CD4-positive, CD25-positive, alpha-beta regulatory T cell (primary cell): ENCODE measurements at regions not wholly inside any gene's neighbourhood (a gene's known extent, or its start where the extent isn't known, plus 50 kb on each side); places are given as distances from the start of the nearest gene placed in this dataset.

ENCODE experiments used
- ATAC-seq, 2 donors: fragments of 150-1000 bp; cut with Tn5 transposase; one replicate each; pipeline ENCODE4 v1.10.0; 2021; ENCODE audit warnings: low read depth in 2 of 2, moderate number of reproducible peaks in 2 of 2, moderate library complexity in 1 of 2
- DNase-seq, 3 donors: peaks; one replicate each; pipeline versions ENCODE4 v3.0.0 to v3.0.0-alpha.2; 2012 to 2022; ENCODE audit warnings: mixed read lengths in 1 of 3
- H3K27ac ChIP-seq: one replicate; pipeline ENCODE4 v1.7.0; 2013; ENCODE audit warnings: mild to moderate bottlenecking, low read length; ENCODE audit not compliant: insufficient read depth, poor library complexity, severe bottlenecking
- H3K27me3 ChIP-seq: one replicate; pipeline ENCODE4 v1.7.0; 2013; ENCODE audit warnings: low read length; ENCODE audit not compliant: control insufficient read depth, insufficient read depth
- H3K36me3 ChIP-seq: one replicate; pipeline ENCODE4 v1.7.0; 2013; ENCODE audit warnings: mild to moderate bottlenecking, low read length, moderate library complexity; ENCODE audit not compliant: control insufficient read depth, insufficient read depth
- H3K4me1 ChIP-seq: 2 replicates; pipeline ENCODE4 v1.7.0; 2013; ENCODE audit warnings: mild to moderate bottlenecking, low read length; ENCODE audit not compliant: insufficient read depth, control insufficient read depth, poor library complexity, severe bottlenecking
- H3K4me3 ChIP-seq: one replicate; pipeline ENCODE4 v1.7.0; 2013; ENCODE audit warnings: low read depth, mild to moderate bottlenecking, low read length, moderate library complexity
- H3K9me3 ChIP-seq, 2 experiments: 1 replicate in 1 of 2; 2 replicates in 1 of 2; pipeline ENCODE4 v1.7.0; 2013; ENCODE audit warnings: low read length in 2 of 2, mild to moderate bottlenecking in 1 of 2, moderate library complexity in 1 of 2; ENCODE audit not compliant: control insufficient read depth in 2 of 2
- H3K27ac Mint-ChIP-seq, 3 donors: one replicate each; pipeline ENCODE4 v1.8.0; 2020 to 2022; ENCODE audit warnings: mild to moderate bottlenecking in 3 of 3, mixed read lengths in 3 of 3, moderate library complexity in 2 of 3
- H3K27me3 Mint-ChIP-seq: one replicate; pipeline ENCODE4 v1.8.0; 2022; ENCODE audit warnings: mild to moderate bottlenecking, mixed read lengths
- H3K36me3 Mint-ChIP-seq: one replicate; pipeline ENCODE4 v1.8.0; 2020; ENCODE audit warnings: mixed read lengths
- H3K4me1 Mint-ChIP-seq, 4 donors: one replicate each; pipeline ENCODE4 v1.8.0; 2020 to 2022; ENCODE audit warnings: mixed read lengths in 4 of 4, mild to moderate bottlenecking in 1 of 4
- H3K4me3 Mint-ChIP-seq, 4 donors: one replicate each; pipeline ENCODE4 v1.8.0; 2020 to 2022; ENCODE audit warnings: mild to moderate bottlenecking in 4 of 4, mixed read lengths in 4 of 4, moderate library complexity in 3 of 4
- H3K9me3 Mint-ChIP-seq, 7 donors: one replicate each; pipeline ENCODE4 v1.8.0; 2020 to 2022; ENCODE audit warnings: mixed read lengths in 7 of 7, mild to moderate bottlenecking in 3 of 7, moderate library complexity in 2 of 7

DNA sequence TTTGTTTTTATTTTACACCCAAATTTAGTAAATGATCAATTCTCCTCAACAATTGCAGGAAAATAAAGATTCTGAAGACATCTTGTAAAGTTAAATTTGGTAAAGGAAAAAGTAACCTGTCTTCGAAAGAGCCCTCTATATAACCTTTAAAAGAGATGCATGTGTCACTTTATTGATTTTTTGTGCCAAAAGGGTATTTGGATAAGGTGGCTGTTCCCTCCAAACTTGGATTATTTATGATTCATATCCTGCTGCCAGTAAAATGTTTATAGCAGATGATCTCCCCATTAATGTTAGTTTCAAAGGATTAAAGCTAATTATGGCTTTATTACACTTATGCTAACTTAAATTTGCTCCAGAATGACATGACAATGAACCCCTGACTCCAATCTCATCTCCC, 98.8 kb downstream of the DUSP6 start:
- H3K27ac ChIP-seq: no peak overlapping the region
- Mint-ChIP-seq H3K27me3 (peaks cover 8% of the 10 kb centered on the region), H3K36me3 (no peaks in the 10 kb centered on the region)

DNA sequence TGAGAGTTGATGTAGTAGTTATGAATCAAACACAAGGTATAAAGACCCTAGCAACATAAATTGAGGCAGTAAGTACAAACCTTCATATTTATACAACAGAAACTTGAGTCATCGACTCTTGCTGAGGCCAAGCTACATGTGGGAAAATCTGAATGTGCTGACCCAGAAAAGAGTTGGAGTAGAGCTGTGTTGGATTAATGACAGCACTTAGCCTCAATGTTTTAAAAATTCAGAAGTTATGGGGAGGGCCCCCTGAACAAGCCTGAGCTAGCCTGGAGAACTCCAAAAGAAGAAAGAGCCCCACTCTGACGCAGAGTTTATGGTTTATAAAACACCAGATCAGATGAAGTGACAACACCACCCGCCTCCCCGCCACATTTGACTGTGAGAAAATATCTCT, 100.0 kb downstream of the DUSP6 start:
- Histone ChIP-seq H3K27me3 (no peaks in the 10 kb centered on the region), H3K9me3 (no peaks in the 10 kb centered on the region), H3K36me3 (no peaks in the 10 kb centered on the region), H3K27ac (no peak overlapping the region), H3K4me1 (no peaks in the 10 kb centered on the region), H3K4me3 (no peak overlapping the region)
- no peak for ATAC-seq
- Mint-ChIP-seq H3K4me3 (no peak overlapping the region), H3K4me1 (peaks cover 7 to 14% (median 10%) of the 10 kb centered on the region in 4 donors), H3K9me3 (peaks cover 0 to 3% (median 0%) of the 10 kb centered on the region in 7 donors), H3K36me3 (no peaks in the 10 kb centered on the region), H3K27ac (no peak overlapping the region), H3K27me3 (peaks cover 8% of the 10 kb centered on the region)
- no peak for DNase-seq

More for the DNA sequence above, 98.8 kb downstream of the DUSP6 start:
- no peak overlapping the region for H3K4me3 Mint-ChIP-seq
- ATAC-seq (no peak), DNase-seq (no peak)
- Histone ChIP-seq H3K27me3 (no peaks in the 10 kb centered on the region), H3K36me3 (no peaks in the 10 kb centered on the region), H3K9me3 (no peaks in the 10 kb centered on the region), H3K4me3 (no peak overlapping the region), H3K4me1 (no peaks in the 10 kb centered on the region)
- no peak overlapping the region for H3K27ac Mint-ChIP-seq
- peaks cover 0 to 7% (median 0%) of the 10 kb centered on the region in 7 donors for H3K9me3 Mint-ChIP-seq
- peaks cover 7 to 15% (median 10%) of the 10 kb centered on the region in 4 donors for H3K4me1 Mint-ChIP-seq

DNA sequence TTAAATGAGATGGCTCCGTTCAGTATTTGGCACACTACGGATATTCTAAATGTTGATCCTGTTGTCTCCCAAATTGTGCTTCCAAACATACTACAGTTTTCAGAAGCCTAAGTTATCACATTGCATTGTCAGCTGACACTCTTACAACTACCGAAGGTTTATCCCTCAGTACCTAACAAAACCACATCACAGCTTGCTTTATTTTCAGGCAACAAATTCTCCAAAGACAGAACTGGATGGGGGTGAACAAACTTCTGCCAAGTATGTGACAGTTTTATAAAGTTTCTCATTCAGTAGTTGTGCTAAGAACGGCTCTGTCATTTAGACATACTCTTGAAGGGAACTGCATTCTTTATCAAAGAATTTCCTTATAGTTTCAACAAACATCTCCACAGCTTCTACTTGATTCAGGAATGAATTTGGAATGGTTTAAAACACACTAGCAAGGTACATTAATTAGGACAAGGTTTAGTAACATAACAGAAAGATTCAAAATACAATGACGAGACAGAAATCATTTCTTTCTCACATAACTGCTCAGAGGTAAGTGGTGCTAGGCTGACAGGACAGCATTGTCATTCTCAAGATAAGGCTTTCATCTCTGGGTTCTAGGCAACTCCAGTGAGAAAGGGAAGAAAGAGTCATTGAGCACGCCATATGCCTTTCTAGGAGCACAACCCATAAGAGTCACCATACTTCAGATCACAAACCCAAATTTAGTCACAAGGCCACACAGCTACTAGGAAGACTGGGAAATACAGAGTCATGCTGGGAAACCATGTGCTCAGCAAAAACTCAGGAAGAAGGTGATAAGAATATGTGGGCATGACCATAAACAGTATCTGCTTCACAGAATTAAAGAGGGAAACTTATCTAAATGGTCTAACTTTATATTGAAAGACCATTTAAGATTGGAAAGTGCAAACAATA, 100.7 kb downstream of the DUSP6 start:
- no peaks in the 10 kb centered on the region for H3K9me3 ChIP-seq
- peak overlapping the region in 1 of 3 donors; percentile 16 for H3K27ac Mint-ChIP-seq
- no peak for DNase-seq
- H3K36me3 Mint-ChIP-seq: no peaks in the 10 kb centered on the region
- no peak overlapping the region for H3K27ac ChIP-seq
- H3K4me3 ChIP-seq: no peak overlapping the region
- H3K4me3 Mint-ChIP-seq: no peak overlapping the region
- ATAC-seq: no peak
- no peaks in the 10 kb centered on the region for H3K36me3 ChIP-seq
- no peaks in the 10 kb centered on the region for H3K4me1 ChIP-seq
- H3K9me3 Mint-ChIP-seq: peaks cover 0 to 3% (median 0%) of the 10 kb centered on the region in 7 donors
- peaks cover 8% of the 10 kb centered on the region for H3K27me3 Mint-ChIP-seq
- H3K4me1 Mint-ChIP-seq: peaks cover 7 to 13% (median 10%) of the 10 kb centered on the region in 4 donors
- H3K27me3 ChIP-seq: no peaks in the 10 kb centered on the region

DNA sequence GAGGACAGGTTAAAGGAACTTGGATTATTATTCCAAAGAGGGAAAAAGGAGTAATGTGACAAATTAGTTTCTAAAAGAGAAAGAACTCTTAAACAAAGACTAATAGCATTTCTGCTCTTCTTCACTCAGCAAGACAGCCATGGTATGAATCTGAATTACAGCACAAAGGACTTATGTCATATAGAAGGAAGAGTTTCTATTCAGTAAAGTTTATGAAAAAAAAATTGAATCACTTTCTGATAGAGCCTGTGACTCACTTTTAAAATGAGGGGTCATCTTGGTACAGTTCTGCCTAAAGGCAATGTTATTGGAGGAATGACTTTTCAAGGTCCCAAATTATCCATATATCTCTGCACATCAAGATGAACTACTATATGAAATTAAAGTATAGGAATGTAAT, 101.7 kb downstream of the DUSP6 start:
- Mint-ChIP-seq H3K27me3 (peaks cover 8% of the 10 kb centered on the region), H3K4me1 (peaks cover 7 to 19% (median 10%) of the 10 kb centered on the region in 4 donors), H3K27ac (no peak overlapping the region), H3K36me3 (no peaks in the 10 kb centered on the region), H3K9me3 (peaks cover 0 to 3% (median 0%) of the 10 kb centered on the region in 7 donors), H3K4me3 (no peak overlapping the region)
- DNase-seq: no peak
- ATAC-seq: no peak
- no peaks in the 10 kb centered on the region for H3K4me1 ChIP-seq
- no peaks in the 10 kb centered on the region for H3K36me3 ChIP-seq
- no peaks in the 10 kb centered on the region for H3K27me3 ChIP-seq
- H3K27ac ChIP-seq: no peak overlapping the region
- no peaks in the 10 kb centered on the region for H3K9me3 ChIP-seq
- no peak overlapping the region for H3K4me3 ChIP-seq

DNA sequence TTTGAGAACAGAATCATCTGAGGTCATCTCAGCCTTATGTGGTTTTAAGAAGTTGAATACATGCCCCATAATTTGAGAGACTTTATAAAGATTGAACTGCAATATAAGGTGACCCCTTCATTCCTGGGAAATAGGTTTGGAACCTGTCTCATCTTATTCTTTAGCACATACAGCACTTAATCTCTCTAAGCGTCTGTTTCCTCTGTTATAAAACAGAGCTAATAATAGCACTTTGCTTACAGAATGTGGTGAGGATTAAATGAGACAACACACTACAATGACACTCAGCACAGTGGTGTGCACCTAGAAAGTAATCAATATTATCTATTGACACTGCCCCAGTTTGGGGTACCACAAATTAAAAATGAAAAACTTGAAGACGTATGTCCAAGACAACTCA, 102.1 kb downstream of the DUSP6 start:
- no peak overlapping the region for H3K4me3 ChIP-seq
- no peak for DNase-seq
- H3K4me1 ChIP-seq: peaks cover 2% of the 10 kb centered on the region
- Mint-ChIP-seq H3K27ac (no peak overlapping the region), H3K27me3 (peaks cover 8% of the 10 kb centered on the region), H3K4me1 (peaks cover 7 to 23% (median 14%) of the 10 kb centered on the region in 4 donors), H3K36me3 (no peaks in the 10 kb centered on the region), H3K9me3 (peaks cover 0 to 3% (median 0%) of the 10 kb centered on the region in 7 donors), H3K4me3 (no peak overlapping the region)
- no peaks in the 10 kb centered on the region for H3K36me3 ChIP-seq
- no peak overlapping the region for H3K27ac ChIP-seq
- H3K27me3 ChIP-seq: no peaks in the 10 kb centered on the region
- H3K9me3 ChIP-seq: no peaks in the 10 kb centered on the region
- no peak for ATAC-seq

DNA sequence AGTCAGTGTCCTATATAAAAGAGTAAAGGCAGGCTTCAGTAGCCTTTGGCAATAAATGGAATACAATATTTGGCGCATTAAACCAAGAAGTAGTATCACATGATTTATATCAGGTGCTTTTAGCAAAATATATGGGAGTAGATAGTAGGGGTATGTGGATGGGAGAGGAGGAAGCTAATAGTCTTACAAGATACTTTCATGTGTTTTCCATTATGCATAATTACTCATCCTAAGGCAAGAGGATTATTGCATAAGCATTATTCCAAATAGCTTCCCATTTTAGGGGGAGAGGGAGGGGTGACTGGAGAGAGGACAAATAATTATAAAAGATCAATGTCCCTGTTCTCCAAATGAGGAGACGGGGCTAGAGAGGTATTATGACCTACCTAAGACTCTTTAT, 104.3 kb downstream of the DUSP6 start:
- Mint-ChIP-seq H3K27ac (no peak overlapping the region), H3K4me1 (peaks cover 26 to 43% (median 32%) of the 10 kb centered on the region in 4 donors), H3K9me3 (peaks cover 0 to 7% (median 0%) of the 10 kb centered on the region in 7 donors), H3K4me3 (no peak overlapping the region), H3K36me3 (no peaks in the 10 kb centered on the region), H3K27me3 (peaks cover 8% of the 10 kb centered on the region)
- Histone ChIP-seq H3K27ac (no peak overlapping the region), H3K4me3 (no peak overlapping the region), H3K36me3 (no peaks in the 10 kb centered on the region), H3K9me3 (no peaks in the 10 kb centered on the region), H3K27me3 (no peaks in the 10 kb centered on the region), H3K4me1 (peaks cover 24% of the 10 kb centered on the region)
- ATAC-seq (no peak), DNase-seq (no peak)

DNA sequence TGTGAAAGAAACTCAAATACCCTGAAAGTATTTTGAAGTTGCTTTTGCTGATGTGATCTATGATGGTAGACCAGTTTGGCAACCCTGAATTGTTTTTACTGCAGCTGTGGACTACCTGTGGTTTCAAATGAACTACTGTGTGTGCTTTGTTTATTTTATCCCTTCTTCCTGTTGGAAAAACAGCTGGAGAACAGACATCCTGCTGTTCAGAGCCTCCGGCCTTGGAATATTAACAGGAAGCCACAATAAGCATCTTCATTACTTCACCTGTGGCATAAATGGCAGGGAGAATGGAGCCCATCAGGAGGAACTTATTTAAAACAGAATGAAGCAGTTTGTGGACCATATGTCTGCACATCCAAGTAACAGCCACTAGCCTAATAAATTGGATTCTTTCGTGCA, 104.8 kb downstream of the DUSP6 start:
- H3K4me3 ChIP-seq: no peak overlapping the region
- H3K4me1 Mint-ChIP-seq: peaks cover 26 to 47% (median 34%) of the 10 kb centered on the region in 4 donors
- no peak for ATAC-seq

More for the DNA sequence above, 104.8 kb downstream of the DUSP6 start:
- Histone ChIP-seq H3K27ac (no peak overlapping the region), H3K9me3 (no peaks in the 10 kb centered on the region), H3K4me1 (peaks cover 24% of the 10 kb centered on the region), H3K27me3 (no peaks in the 10 kb centered on the region), H3K36me3 (no peaks in the 10 kb centered on the region)
- Mint-ChIP-seq H3K9me3 (peaks cover 0 to 7% (median 0%) of the 10 kb centered on the region in 7 donors), H3K4me3 (no peak overlapping the region), H3K36me3 (no peaks in the 10 kb centered on the region), H3K27ac (no peak overlapping the region), H3K27me3 (peaks cover 8% of the 10 kb centered on the region)
- DNase-seq: no peak
